Liver (tissue), 8 donors: ENCODE measurements at regions not wholly inside any gene's neighbourhood (a gene's known extent, or its start where the extent isn't known, plus 50 kb on each side); places are given as distances from the start of the nearest gene placed in this dataset.

Experiments
- DNase-seq: peaks from one replicate; pipeline ENCODE4 v3.0.0-alpha.2; 2017; ENCODE audit warnings: low spot score
- H3K27ac ChIP-seq, 2 donors: one replicate each; pipeline ENCODE4 v1.7.0; 2013; ENCODE audit warnings: inconsistent platforms in 2 of 2, low read length in 2 of 2, control low read depth in 1 of 2, low read depth in 1 of 2, mild to moderate bottlenecking in 1 of 2
- H3K27me3 ChIP-seq, 4 donors: one replicate each; pipeline versions ENCODE4 v1.6.1 to v1.7.0; 2013; ENCODE audit warnings: low read length in 3 of 4, inconsistent platforms in 1 of 4, mild to moderate bottlenecking in 1 of 4, moderate library complexity in 1 of 4; ENCODE audit not compliant: control insufficient read depth in 4 of 4, insufficient read depth in 4 of 4
- H3K36me3 ChIP-seq, 4 donors: one replicate each; pipeline versions ENCODE4 v1.6.1 to v1.7.0; 2013; ENCODE audit warnings: low read length in 3 of 4, mild to moderate bottlenecking in 3 of 4, low read depth in 1 of 4, moderate library complexity in 1 of 4; ENCODE audit not compliant: control insufficient read depth in 4 of 4, insufficient read depth in 3 of 4
- H3K4me1 ChIP-seq, 4 donors: one replicate each; pipeline versions ENCODE4 v1.6.1 to v1.7.0; 2013; ENCODE audit warnings: low read length in 3 of 4, mild to moderate bottlenecking in 3 of 4, moderate library complexity in 1 of 4; ENCODE audit not compliant: control insufficient read depth in 4 of 4, insufficient read depth in 4 of 4
- H3K4me3 ChIP-seq, 3 donors: one replicate each; pipeline versions ENCODE4 v1.6.1 to v1.7.0; 2013; ENCODE audit warnings: low read length in 3 of 3, control low read depth in 1 of 3, low read depth in 1 of 3, mild to moderate bottlenecking in 1 of 3
- H3K9ac ChIP-seq, 2 donors: one replicate each; pipeline ENCODE4 v1.7.0; 2013; ENCODE audit warnings: low read length in 2 of 2, mild to moderate bottlenecking in 2 of 2, moderate library complexity in 2 of 2, control low read depth in 1 of 2, low read depth in 1 of 2
- H3K9me3 ChIP-seq, 4 donors: one replicate each; pipeline versions ENCODE4 v1.6.1 to v1.7.0; 2013; ENCODE audit warnings: low read length in 3 of 4; ENCODE audit not compliant: control insufficient read depth in 4 of 4
- EGR1 ChIP-seq, 2 donors: IDR thresholded peaks; 2 replicates each; pipeline ENCODE4 v1.6.1; 2016 to 2018; ENCODE audit warnings: antibody characterized with exemption in 2 of 2, low read depth in 2 of 2
- FOXA1 ChIP-seq: IDR thresholded peaks from 2 replicates; pipeline ENCODE4 v1.6.1; 2016; ENCODE audit warnings: antibody characterized with exemption
- FOXA2 ChIP-seq: IDR thresholded peaks from 2 replicates; pipeline ENCODE4 v1.6.1; 2016; ENCODE audit warnings: antibody characterized with exemption
- HNF4G ChIP-seq: IDR thresholded peaks from 2 replicates; pipeline ENCODE4 v1.6.1; 2016; ENCODE audit warnings: antibody characterized with exemption
- NR2F2 ChIP-seq: IDR thresholded peaks from 2 replicates; pipeline ENCODE4 v1.6.1; 2016; ENCODE audit warnings: antibody characterized with exemption
- RAD21 ChIP-seq, 2 donors: IDR thresholded peaks; 2 replicates each; pipeline ENCODE4 v1.6.1; 2016; ENCODE audit warnings: antibody characterized with exemption in 2 of 2, mild to moderate bottlenecking in 2 of 2
- SP1 ChIP-seq: IDR thresholded peaks from 2 replicates; pipeline ENCODE4 v1.6.1; 2018; ENCODE audit warnings: antibody characterized with exemption, mild to moderate bottlenecking
- YY1 ChIP-seq: IDR thresholded peaks from 2 replicates; pipeline ENCODE4 v1.6.1; 2016; ENCODE audit warnings: antibody characterized with exemption, mild to moderate bottlenecking
- WGBS: extraction: QIAGEN DNeasy Blood & Tissue Kit; methylation state at CpG from one replicate; pipeline ENCODE4 v1.1.7; 2013; 5-methylcytosine and 5-hydroxymethylcytosine counted together
- TF ChIP-seq, protein P1 (sequence below): IDR thresholded peaks from 2 replicates; pipeline ENCODE4 v1.6.1; 2016; ENCODE audit warnings: antibody characterized with exemption
- TF ChIP-seq, protein P2 (sequence below): IDR thresholded peaks from 2 replicates; pipeline ENCODE4 v1.6.1; 2016; ENCODE audit warnings: antibody characterized with exemption, mild to moderate bottlenecking
- TF ChIP-seq, protein P3 (sequence below): IDR thresholded peaks from 2 replicates; pipeline ENCODE4 v1.6.1; 2016; ENCODE audit warnings: antibody characterized with exemption
- TF ChIP-seq, protein P4 (sequence below): IDR thresholded peaks from 2 replicates; pipeline ENCODE4 v1.6.1; 2016; ENCODE audit warnings: antibody characterized with exemption
- TF ChIP-seq, protein P5 (sequence below): fragments of 150-350 bp; IDR thresholded peaks from 2 replicates; pipeline ENCODE4 v1.5.1; 2017; ENCODE audit warnings: improper control_type of control experiment, low read depth, low read length; ENCODE audit not compliant: missing input control
- donor health status: healthy.
- donor health status: healthy.
- donor health status: healthy.
- donor health status: healthy.
- donor health status: healthy.

DNA sequence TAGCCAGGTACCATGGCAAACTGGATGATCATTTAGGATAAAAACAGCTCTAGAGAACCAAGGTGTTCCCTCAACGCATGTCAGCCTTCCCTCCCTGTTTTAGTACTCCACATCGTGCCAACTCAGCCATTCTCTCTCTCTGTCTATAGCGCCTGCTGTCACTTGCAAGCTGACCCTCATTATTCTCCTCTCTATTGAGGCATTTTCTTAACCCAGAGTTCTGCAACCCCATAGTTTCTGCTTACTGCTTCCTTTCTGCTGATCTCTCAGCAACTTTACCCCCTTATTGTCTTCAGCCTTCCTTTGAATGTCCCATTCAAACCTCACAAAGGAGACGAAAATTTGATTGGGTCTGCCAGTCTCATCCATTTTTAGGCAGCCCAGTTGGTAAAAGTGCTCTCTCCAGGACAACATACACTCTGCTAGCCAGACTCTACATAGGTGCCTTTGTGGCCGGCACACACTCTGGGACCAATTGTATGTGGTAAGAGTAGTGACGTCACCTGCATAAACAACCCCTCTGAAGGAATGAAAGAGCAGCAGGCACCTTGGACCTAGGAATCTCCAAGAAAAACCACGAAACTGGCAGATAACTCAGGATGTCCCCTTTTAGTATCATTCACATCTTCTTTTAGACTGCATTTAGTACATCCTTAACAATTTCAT is 367.2 kb upstream of the KCNH7 start:
- Histone ChIP-seq H3K36me3 (no peaks in the 10 kb centered on the region), H3K9me3 (no peaks in the 10 kb centered on the region), H3K27me3 (peaks cover 0 to 5% (median 0%) of the 10 kb centered on the region in 4 donors), H3K4me1 (no peaks in the 10 kb centered on the region), H3K4me3 (no peak overlapping the region), H3K27ac (no peak overlapping the region), H3K9ac (no peak overlapping the region)
- WGBS: 62% methylated on average over 7 of the region's 7 CpGs
- TF ChIP-seq FOXA1: no peak
- TF ChIP-seq, protein P1, sequence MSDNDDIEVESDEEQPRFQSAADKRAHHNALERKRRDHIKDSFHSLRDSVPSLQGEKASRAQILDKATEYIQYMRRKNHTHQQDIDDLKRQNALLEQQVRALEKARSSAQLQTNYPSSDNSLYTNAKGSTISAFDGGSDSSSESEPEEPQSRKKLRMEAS: no peak
- no peak for DNase-seq

DNA sequence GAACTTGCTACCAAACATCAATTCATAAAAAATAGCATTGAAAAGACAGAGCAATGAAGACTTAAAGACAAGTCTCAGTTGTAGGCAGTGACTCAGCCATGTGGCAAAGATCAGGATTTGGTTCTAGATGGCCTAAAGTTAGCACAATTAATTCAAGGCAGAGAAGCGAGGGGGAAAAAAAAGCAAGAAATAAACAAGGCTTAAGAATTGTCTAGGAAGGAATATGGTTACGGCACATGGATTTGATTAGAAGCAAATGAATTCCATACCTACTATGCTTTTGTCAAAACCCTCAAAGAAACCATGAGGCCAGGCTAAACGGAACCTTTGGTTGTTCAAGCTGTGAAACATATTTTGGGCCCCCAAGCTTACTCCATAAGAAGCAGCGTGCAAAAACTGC is 362.2 kb upstream of the KCNH7 start:
- DNase-seq: no peak
- WGBS: 88% methylated on average over 4 of the region's 4 CpGs
- Histone ChIP-seq H3K4me3 (no peak overlapping the region), H3K9ac (no peak overlapping the region), H3K9me3 (no peaks in the 10 kb centered on the region), H3K27ac (no peak overlapping the region), H3K4me1 (no peaks in the 10 kb centered on the region), H3K27me3 (peaks cover 0 to 2% (median 0%) of the 10 kb centered on the region in 4 donors), H3K36me3 (no peaks in the 10 kb centered on the region)
- TF ChIP-seq, protein P2, sequence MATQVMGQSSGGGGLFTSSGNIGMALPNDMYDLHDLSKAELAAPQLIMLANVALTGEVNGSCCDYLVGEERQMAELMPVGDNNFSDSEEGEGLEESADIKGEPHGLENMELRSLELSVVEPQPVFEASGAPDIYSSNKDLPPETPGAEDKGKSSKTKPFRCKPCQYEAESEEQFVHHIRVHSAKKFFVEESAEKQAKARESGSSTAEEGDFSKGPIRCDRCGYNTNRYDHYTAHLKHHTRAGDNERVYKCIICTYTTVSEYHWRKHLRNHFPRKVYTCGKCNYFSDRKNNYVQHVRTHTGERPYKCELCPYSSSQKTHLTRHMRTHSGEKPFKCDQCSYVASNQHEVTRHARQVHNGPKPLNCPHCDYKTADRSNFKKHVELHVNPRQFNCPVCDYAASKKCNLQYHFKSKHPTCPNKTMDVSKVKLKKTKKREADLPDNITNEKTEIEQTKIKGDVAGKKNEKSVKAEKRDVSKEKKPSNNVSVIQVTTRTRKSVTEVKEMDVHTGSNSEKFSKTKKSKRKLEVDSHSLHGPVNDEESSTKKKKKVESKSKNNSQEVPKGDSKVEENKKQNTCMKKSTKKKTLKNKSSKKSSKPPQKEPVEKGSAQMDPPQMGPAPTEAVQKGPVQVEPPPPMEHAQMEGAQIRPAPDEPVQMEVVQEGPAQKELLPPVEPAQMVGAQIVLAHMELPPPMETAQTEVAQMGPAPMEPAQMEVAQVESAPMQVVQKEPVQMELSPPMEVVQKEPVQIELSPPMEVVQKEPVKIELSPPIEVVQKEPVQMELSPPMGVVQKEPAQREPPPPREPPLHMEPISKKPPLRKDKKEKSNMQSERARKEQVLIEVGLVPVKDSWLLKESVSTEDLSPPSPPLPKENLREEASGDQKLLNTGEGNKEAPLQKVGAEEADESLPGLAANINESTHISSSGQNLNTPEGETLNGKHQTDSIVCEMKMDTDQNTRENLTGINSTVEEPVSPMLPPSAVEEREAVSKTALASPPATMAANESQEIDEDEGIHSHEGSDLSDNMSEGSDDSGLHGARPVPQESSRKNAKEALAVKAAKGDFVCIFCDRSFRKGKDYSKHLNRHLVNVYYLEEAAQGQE: no peak
- no peak for TF ChIP-seq RAD21 (IDR thresholded peaks at IDR 0.05)
- no peak for TF ChIP-seq FOXA1
- TF ChIP-seq HNF4G: no peak
- TF ChIP-seq, protein P3, sequence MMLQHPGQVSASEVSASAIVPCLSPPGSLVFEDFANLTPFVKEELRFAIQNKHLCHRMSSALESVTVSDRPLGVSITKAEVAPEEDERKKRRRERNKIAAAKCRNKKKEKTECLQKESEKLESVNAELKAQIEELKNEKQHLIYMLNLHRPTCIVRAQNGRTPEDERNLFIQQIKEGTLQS: no peak
- TF ChIP-seq, protein P4, sequence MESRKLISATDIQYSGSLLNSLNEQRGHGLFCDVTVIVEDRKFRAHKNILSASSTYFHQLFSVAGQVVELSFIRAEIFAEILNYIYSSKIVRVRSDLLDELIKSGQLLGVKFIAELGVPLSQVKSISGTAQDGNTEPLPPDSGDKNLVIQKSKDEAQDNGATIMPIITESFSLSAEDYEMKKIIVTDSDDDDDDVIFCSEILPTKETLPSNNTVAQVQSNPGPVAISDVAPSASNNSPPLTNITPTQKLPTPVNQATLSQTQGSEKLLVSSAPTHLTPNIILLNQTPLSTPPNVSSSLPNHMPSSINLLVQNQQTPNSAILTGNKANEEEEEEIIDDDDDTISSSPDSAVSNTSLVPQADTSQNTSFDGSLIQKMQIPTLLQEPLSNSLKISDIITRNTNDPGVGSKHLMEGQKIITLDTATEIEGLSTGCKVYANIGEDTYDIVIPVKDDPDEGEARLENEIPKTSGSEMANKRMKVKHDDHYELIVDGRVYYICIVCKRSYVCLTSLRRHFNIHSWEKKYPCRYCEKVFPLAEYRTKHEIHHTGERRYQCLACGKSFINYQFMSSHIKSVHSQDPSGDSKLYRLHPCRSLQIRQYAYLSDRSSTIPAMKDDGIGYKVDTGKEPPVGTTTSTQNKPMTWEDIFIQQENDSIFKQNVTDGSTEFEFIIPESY: no peak
- TF ChIP-seq, protein P1: no peak
- no peak for TF ChIP-seq EGR1 (IDR thresholded peaks at IDR 0.05; ENCODE audit: low read depth in 2 of 2)
- no peak for TF ChIP-seq SP1

DNA sequence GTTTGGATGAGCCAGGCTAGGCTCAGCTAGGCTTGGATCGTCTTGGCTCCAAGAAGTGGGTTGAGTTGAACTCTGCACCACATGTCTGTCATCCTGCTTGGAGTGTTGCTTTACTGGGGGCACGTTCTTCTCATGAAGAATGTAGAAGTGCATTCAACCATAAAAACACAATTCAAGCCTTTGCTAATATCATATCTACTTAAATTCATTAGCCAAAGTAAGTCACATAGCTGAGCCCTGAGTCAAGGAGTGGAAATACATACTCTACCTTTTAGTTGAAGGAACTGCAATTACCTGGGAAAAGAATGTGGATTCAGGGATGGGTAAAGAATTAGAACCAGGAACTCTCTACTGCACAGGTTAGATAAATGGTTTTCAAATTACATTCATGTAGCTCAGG is 360.4 kb upstream of the KCNH7 start:
- no peaks in the 10 kb centered on the region for H3K4me1 ChIP-seq
- WGBS: 84% methylated on average over 2 of the region's 2 CpGs
- no peak overlapping the region for H3K9ac ChIP-seq
- H3K36me3 ChIP-seq: no peaks in the 10 kb centered on the region
- H3K27ac ChIP-seq: no peak overlapping the region
- H3K9me3 ChIP-seq: no peaks in the 10 kb centered on the region
- no peak for DNase-seq
- no peak overlapping the region for H3K4me3 ChIP-seq
- H3K27me3 ChIP-seq: no peaks in the 10 kb centered on the region
- TF ChIP-seq FOXA1: no peak
- TF ChIP-seq EGR1 (IDR thresholded peaks at IDR 0.05; ENCODE audit: low read depth in 2 of 2): no peak
- no peak for TF ChIP-seq RAD21 (IDR thresholded peaks at IDR 0.05)
- TF ChIP-seq, protein P5, sequence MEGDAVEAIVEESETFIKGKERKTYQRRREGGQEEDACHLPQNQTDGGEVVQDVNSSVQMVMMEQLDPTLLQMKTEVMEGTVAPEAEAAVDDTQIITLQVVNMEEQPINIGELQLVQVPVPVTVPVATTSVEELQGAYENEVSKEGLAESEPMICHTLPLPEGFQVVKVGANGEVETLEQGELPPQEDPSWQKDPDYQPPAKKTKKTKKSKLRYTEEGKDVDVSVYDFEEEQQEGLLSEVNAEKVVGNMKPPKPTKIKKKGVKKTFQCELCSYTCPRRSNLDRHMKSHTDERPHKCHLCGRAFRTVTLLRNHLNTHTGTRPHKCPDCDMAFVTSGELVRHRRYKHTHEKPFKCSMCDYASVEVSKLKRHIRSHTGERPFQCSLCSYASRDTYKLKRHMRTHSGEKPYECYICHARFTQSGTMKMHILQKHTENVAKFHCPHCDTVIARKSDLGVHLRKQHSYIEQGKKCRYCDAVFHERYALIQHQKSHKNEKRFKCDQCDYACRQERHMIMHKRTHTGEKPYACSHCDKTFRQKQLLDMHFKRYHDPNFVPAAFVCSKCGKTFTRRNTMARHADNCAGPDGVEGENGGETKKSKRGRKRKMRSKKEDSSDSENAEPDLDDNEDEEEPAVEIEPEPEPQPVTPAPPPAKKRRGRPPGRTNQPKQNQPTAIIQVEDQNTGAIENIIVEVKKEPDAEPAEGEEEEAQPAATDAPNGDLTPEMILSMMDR: no peak
- TF ChIP-seq NR2F2: no peak
- TF ChIP-seq FOXA2: no peak
- TF ChIP-seq, protein P4: no peak
- no peak for TF ChIP-seq SP1
- TF ChIP-seq HNF4G: no peak
- TF ChIP-seq, protein P3: no peak
- TF ChIP-seq YY1: no peak
